GM12873 (cell line): ENCODE measurements at regions not wholly inside any gene's neighbourhood (a gene's known extent, or its start where the extent isn't known, plus 50 kb on each side); places are given as distances from the start of the nearest gene placed in this dataset.

Source experiments
- CTCF ChIP-seq: IDR thresholded peaks from 2 replicates; pipeline ENCODE4 v1.5.1; 2012; ENCODE audit warnings: low read depth, mild to moderate bottlenecking, moderate library complexity, low read length, control low read depth; ENCODE audit not compliant: insufficient read depth; ENCODE audit errors: missing control alignments

GRCh38 chr5:125393221-125393815 lies 646.9 kb upstream of the ZNF608 start:
- TF ChIP-seq CTCF, result no peak

- no peak for TF ChIP-seq CTCF
Observed at GRCh38 chr5:125394661-125395280, 648.3 kb upstream of the ZNF608 start.

- no peak for TF ChIP-seq CTCF
Observed at GRCh38 chr5:125396462-125396861, 650.0 kb upstream of the ZNF608 start.

GRCh38 chr5:125398466-125398865 lies 652.0 kb upstream of the ZNF608 start:
- TF ChIP-seq CTCF, result no peak

- TF ChIP-seq CTCF, result no peak
Observed at GRCh38 chr5:125399885-125400284, 653.4 kb upstream of the ZNF608 start.

GRCh38 chr5:125401724-125402622 lies 655.5 kb upstream of the ZNF608 start:
- no peak for TF ChIP-seq CTCF

GRCh38 chr5:125402787-125403186 lies 656.3 kb upstream of the ZNF608 start:
- no peak for TF ChIP-seq CTCF
